ENCODE measurements at regions not wholly inside any gene's neighbourhood (a gene's known extent, or its start where the extent isn't known, plus 50 kb on each side); places are given as distances from the start of the nearest gene placed in this dataset.

DNA sequence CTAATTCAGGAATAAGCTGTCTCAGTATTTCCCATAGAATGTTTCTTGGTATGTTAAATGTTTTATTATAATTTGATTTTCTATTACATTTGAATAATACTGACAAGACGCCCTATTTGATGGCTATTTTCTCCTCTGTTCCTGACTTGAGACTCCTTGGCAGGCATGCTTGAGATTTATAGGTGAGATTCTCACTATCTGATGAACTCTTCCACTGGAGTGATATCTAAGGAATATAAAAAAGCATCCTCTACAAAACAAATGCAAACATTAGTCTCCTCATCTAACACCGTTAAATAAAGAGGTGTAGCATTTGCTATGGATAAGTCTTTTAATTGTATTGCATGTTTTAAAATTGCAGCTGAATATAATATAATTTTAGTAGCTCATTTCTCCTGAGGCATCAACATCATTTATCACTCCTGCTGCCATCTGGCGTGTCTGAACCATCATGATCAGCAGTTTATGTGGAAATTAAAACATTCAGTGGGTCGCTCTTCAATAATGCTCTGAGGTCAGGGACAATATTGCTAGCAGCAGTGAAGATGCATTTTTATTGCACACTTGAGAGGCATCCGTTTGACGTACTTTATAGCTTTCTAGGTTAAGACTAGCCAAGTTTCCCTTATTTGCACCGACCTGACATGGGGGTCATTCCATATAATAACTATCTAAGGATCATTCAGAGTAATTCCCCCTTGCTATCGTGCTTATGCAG, 210.4 kb upstream of the GALNTL6 start:
- H4K8ac ChIP-seq (ENCODE audit: low read depth, low read length): no peak overlapping the region
- no peak overlapping the region for H3K14ac ChIP-seq (ENCODE audit: low read length)
- no peak overlapping the region for H2BK120ac ChIP-seq (ENCODE audit: insufficient read depth, low read length, poor library complexity)
- H3K4me3 ChIP-seq (ENCODE audit: low read depth, low read length): no peak overlapping the region
- no peak overlapping the region for H3K27ac ChIP-seq (ENCODE audit: low read depth, low read length)
- H3K4me2 ChIP-seq (ENCODE audit: low read length): no peak overlapping the region
- no peak overlapping the region for H3K4ac ChIP-seq (ENCODE audit: low read depth, low read length)
- H3K9me3 ChIP-seq (ENCODE audit: insufficient read depth, low read depth, low read length): no peaks in the 10 kb centered on the region
- no CpG with 5 or more reads among the region's 8 CpGs for WGBS (ENCODE audit: extremely low coverage, insufficient coverage, insufficient read length)
- no peak overlapping the region for H2BK12ac ChIP-seq (ENCODE audit: low read length)
- no peak overlapping the region for H2BK5ac ChIP-seq (ENCODE audit: low read depth, low read length, poor library complexity)
- H3K79me1 ChIP-seq (ENCODE audit: low read length): no peaks in the 10 kb centered on the region
- no peak overlapping the region for H4K91ac ChIP-seq (ENCODE audit: low read depth, low read length)
- H3K23ac ChIP-seq (ENCODE audit: low read length): no peak overlapping the region
- H2AK5ac ChIP-seq (ENCODE audit: low read length): no peak overlapping the region
- H3K9ac ChIP-seq (ENCODE audit: low read length): no peak overlapping the region
- H2AFZ ChIP-seq (ENCODE audit: insufficient read depth, low read length, poor library complexity): no peak overlapping the region
- no peaks in the 10 kb centered on the region for H3K36me3 ChIP-seq (ENCODE audit: control insufficient read depth in 1 of 2, insufficient read depth in 2 of 2, low read length in 2 of 2)
- no peaks in the 10 kb centered on the region for H3K27me3 ChIP-seq (ENCODE audit: insufficient read depth, low read length)
- no peak overlapping the region for H4K12ac ChIP-seq (ENCODE audit: low read depth, low read length)
- no peak for DNase-seq
- H3K79me2 ChIP-seq (ENCODE audit: control insufficient read depth, insufficient read depth, low read length, poor library complexity): no peaks in the 10 kb centered on the region
- H3K4me1 ChIP-seq (ENCODE audit: control insufficient read depth in 1 of 2, insufficient read depth in 2 of 2, low read length in 2 of 2): no peaks in the 10 kb centered on the region
- no peak overlapping the region for H3K18ac ChIP-seq (ENCODE audit: low read length)

DNA sequence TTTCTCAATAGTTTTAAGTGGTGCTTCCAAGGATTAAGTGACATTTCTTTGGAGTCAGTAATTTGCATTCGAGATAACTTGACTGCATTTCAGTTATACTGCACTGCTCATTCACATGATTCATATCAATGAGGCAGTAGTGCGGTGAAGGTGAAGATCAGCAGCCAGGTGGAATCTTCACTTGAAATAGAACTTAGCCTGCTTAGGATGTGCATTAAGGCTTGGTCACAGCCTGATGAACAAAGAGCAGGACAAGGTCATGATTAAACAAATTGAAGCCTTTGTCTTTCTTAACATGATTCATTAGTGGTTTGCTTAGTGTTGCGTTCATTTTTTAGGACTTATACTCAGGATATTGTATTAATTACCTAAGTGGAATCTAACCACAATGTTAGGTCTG, 212.1 kb upstream of the GALNTL6 start:
- no peaks in the 10 kb centered on the region for H3K27me3 ChIP-seq (ENCODE audit: insufficient read depth, low read length)
- no peaks in the 10 kb centered on the region for H3K79me2 ChIP-seq (ENCODE audit: control insufficient read depth, insufficient read depth, low read length, poor library complexity)
- H3K4ac ChIP-seq (ENCODE audit: low read depth, low read length): no peak overlapping the region
- H3K18ac ChIP-seq (ENCODE audit: low read length): no peak overlapping the region
- H3K4me2 ChIP-seq (ENCODE audit: low read length): no peak overlapping the region
- H3K4me1 ChIP-seq (ENCODE audit: control insufficient read depth in 1 of 2, insufficient read depth in 2 of 2, low read length in 2 of 2): no peaks in the 10 kb centered on the region
- H3K23ac ChIP-seq (ENCODE audit: low read length): no peak overlapping the region
- no peak overlapping the region for H3K14ac ChIP-seq (ENCODE audit: low read length)
- H3K36me3 ChIP-seq (ENCODE audit: control insufficient read depth in 1 of 2, insufficient read depth in 2 of 2, low read length in 2 of 2): no peaks in the 10 kb centered on the region
- H4K12ac ChIP-seq (ENCODE audit: low read depth, low read length): no peak overlapping the region
- no peak overlapping the region for H4K8ac ChIP-seq (ENCODE audit: low read depth, low read length)
- no peak overlapping the region for H2AFZ ChIP-seq (ENCODE audit: insufficient read depth, low read length, poor library complexity)
- H3K27ac ChIP-seq (ENCODE audit: low read depth, low read length): no peak overlapping the region
- WGBS (ENCODE audit: extremely low coverage, insufficient coverage, insufficient read length): no CpG with 5 or more reads among the region's 3 CpGs
- H3K4me3 ChIP-seq (ENCODE audit: low read depth, low read length): no peak overlapping the region
- no peaks in the 10 kb centered on the region for H3K79me1 ChIP-seq (ENCODE audit: low read length)
- H2BK5ac ChIP-seq (ENCODE audit: low read depth, low read length, poor library complexity): no peak overlapping the region
- DNase-seq: no peak
- H2BK12ac ChIP-seq (ENCODE audit: low read length): no peak overlapping the region
- no peak overlapping the region for H4K91ac ChIP-seq (ENCODE audit: low read depth, low read length)
- no peak overlapping the region for H2AK5ac ChIP-seq (ENCODE audit: low read length)
- no peaks in the 10 kb centered on the region for H3K9me3 ChIP-seq (ENCODE audit: insufficient read depth, low read depth, low read length)
- H2BK120ac ChIP-seq (ENCODE audit: insufficient read depth, low read length, poor library complexity): no peak overlapping the region
- H3K9ac ChIP-seq (ENCODE audit: low read length): no peak overlapping the region

DNA sequence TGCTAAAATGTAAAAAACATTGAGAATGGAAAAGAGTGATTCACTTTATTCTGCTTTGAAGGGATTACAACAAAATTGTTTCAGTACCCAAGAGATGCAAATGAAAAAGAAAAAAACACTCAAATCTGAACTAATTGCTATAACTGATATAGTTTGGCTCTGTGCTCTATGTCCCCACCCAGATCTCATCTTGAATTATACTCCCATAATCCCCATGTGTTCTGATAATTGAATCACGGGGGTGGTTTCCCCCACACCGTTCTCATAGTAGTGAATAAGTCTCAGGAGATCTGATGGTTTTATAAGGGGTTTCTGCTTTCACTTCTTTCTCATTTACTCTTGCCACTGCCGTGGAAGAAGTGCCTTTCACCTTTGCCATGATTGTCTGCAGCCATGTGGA, 213.6 kb upstream of the GALNTL6 start:
- no peak overlapping the region for H3K4me3 ChIP-seq (ENCODE audit: low read depth, low read length)
- H3K4ac ChIP-seq (ENCODE audit: low read depth, low read length): no peak overlapping the region
- no peaks in the 10 kb centered on the region for H3K79me2 ChIP-seq (ENCODE audit: control insufficient read depth, insufficient read depth, low read length, poor library complexity)
- no peaks in the 10 kb centered on the region for H3K9me3 ChIP-seq (ENCODE audit: insufficient read depth, low read depth, low read length)
- H4K91ac ChIP-seq (ENCODE audit: low read depth, low read length): no peak overlapping the region
- no peaks in the 10 kb centered on the region for H3K27me3 ChIP-seq (ENCODE audit: insufficient read depth, low read length)
- no peak overlapping the region for H4K12ac ChIP-seq (ENCODE audit: low read depth, low read length)
- no peak overlapping the region for H3K23ac ChIP-seq (ENCODE audit: low read length)
- H2BK120ac ChIP-seq (ENCODE audit: insufficient read depth, low read length, poor library complexity): no peak overlapping the region
- no peak overlapping the region for H2AK5ac ChIP-seq (ENCODE audit: low read length)
- no peak overlapping the region for H3K18ac ChIP-seq (ENCODE audit: low read length)
- H4K8ac ChIP-seq (ENCODE audit: low read depth, low read length): no peak overlapping the region
- no peaks in the 10 kb centered on the region for H3K79me1 ChIP-seq (ENCODE audit: low read length)
- no peak overlapping the region for H3K9ac ChIP-seq (ENCODE audit: low read length)
- no peak overlapping the region for H2BK5ac ChIP-seq (ENCODE audit: low read depth, low read length, poor library complexity)
- no peaks in the 10 kb centered on the region for H3K36me3 ChIP-seq (ENCODE audit: control insufficient read depth in 1 of 2, insufficient read depth in 2 of 2, low read length in 2 of 2)
- no peaks in the 10 kb centered on the region for H3K4me1 ChIP-seq (ENCODE audit: control insufficient read depth in 1 of 2, insufficient read depth in 2 of 2, low read length in 2 of 2)
- no peak overlapping the region for H3K4me2 ChIP-seq (ENCODE audit: low read length)
- no peak overlapping the region for H2BK12ac ChIP-seq (ENCODE audit: low read length)
- DNase-seq: no peak
- no peak overlapping the region for H3K27ac ChIP-seq (ENCODE audit: low read depth, low read length)
- H2AFZ ChIP-seq (ENCODE audit: insufficient read depth, low read length, poor library complexity): no peak overlapping the region
- H3K14ac ChIP-seq (ENCODE audit: low read length): no peak overlapping the region
- WGBS (ENCODE audit: extremely low coverage, insufficient coverage, insufficient read length): no CpG with 5 or more reads among the region's 3 CpGs

DNA sequence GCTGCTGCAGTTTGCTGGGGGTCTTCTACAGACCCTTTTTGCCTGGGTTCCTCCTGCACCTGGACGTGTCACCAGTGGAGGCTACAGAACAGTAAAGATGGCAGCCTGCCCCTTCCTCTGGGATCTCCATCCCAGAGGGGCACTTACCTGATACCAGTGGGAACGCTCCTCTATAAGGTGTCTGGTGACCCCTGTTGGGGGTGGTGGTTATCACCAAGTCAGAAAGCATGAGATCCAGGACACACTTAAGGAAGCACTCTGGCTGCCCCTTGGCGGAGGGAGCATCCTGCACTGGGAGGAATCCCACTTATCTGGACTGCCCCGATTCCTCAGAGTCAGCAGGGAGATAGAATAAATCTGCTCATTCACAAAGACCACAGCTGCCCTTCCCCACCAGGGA, 218.9 kb upstream of the GALNTL6 start:
- Histone ChIP-seq H4K12ac (ENCODE audit: low read depth, low read length) (no peak overlapping the region), H2BK120ac (ENCODE audit: insufficient read depth, low read length, poor library complexity) (no peak overlapping the region), H3K14ac (ENCODE audit: low read length) (no peak overlapping the region), H3K9ac (ENCODE audit: low read length) (no peak overlapping the region), H3K79me1 (ENCODE audit: low read length) (no peaks in the 10 kb centered on the region), H2BK12ac (ENCODE audit: low read length) (no peak overlapping the region), H3K79me2 (ENCODE audit: control insufficient read depth, insufficient read depth, low read length, poor library complexity) (no peaks in the 10 kb centered on the region), H4K8ac (ENCODE audit: low read depth, low read length) (no peak overlapping the region), H3K27ac (ENCODE audit: low read depth, low read length) (no peak overlapping the region), H2AK5ac (ENCODE audit: low read length) (no peak overlapping the region), H2AFZ (ENCODE audit: insufficient read depth, low read length, poor library complexity) (no peak overlapping the region), H3K4ac (ENCODE audit: low read depth, low read length) (no peak overlapping the region), H3K36me3 (ENCODE audit: control insufficient read depth in 1 of 2, insufficient read depth in 2 of 2, low read length in 2 of 2) (no peaks in the 10 kb centered on the region), H4K91ac (ENCODE audit: low read depth, low read length) (no peak overlapping the region), H3K4me2 (ENCODE audit: low read length) (no peak overlapping the region), H3K18ac (ENCODE audit: low read length) (no peak overlapping the region), H3K4me1 (ENCODE audit: control insufficient read depth in 1 of 2, insufficient read depth in 2 of 2, low read length in 2 of 2) (no peaks in the 10 kb centered on the region), H3K27me3 (ENCODE audit: insufficient read depth, low read length) (no peaks in the 10 kb centered on the region), H3K23ac (ENCODE audit: low read length) (no peak overlapping the region), H3K4me3 (ENCODE audit: low read depth, low read length) (no peak overlapping the region), H3K9me3 (ENCODE audit: insufficient read depth, low read depth, low read length) (no peaks in the 10 kb centered on the region), H2BK5ac (ENCODE audit: low read depth, low read length, poor library complexity) (no peak overlapping the region)
- no peak for DNase-seq
- WGBS (ENCODE audit: extremely low coverage, insufficient coverage, insufficient read length): no CpG with 5 or more reads among the region's 4 CpGs
